GM21423 (cell line): ENCODE measurements at regions not wholly inside any gene's neighbourhood (a gene's known extent, or its start where the extent isn't known, plus 50 kb on each side); places are given as distances from the start of the nearest gene placed in this dataset.
"Not testable (repeated sequence)": the region's sequence is repeated elsewhere in the genome, so short reads cannot be mapped to it uniquely, and the experiment has no call there.

ENCODE experiments used
- ATAC-seq: cut with Tn5 transposase; IDR thresholded peaks from one replicate; pipeline ENCODE4 v1.9.1; 2021; ENCODE audit warnings: mild to moderate bottlenecking, moderate library complexity; ENCODE audit not compliant: unreplicated experiment

DNA sequence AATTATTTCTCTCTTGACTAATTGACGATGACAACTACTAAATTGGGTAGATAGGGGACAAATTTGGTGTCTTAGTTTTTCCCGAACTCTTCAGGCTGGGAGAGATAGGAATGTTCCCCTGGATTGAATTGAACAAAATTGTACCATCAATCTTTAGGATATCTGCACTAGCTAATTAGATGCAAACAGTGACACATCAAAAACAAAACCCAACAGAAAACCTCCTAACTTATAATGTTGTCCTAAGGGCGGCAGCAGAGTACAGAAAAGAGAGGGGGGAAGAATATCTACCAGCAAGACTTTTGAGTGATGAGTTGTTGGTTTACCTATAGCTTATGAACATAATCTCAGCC lies 342.9 kb downstream of the INSIG2 start:
- ATAC-seq, result no peak

DNA sequence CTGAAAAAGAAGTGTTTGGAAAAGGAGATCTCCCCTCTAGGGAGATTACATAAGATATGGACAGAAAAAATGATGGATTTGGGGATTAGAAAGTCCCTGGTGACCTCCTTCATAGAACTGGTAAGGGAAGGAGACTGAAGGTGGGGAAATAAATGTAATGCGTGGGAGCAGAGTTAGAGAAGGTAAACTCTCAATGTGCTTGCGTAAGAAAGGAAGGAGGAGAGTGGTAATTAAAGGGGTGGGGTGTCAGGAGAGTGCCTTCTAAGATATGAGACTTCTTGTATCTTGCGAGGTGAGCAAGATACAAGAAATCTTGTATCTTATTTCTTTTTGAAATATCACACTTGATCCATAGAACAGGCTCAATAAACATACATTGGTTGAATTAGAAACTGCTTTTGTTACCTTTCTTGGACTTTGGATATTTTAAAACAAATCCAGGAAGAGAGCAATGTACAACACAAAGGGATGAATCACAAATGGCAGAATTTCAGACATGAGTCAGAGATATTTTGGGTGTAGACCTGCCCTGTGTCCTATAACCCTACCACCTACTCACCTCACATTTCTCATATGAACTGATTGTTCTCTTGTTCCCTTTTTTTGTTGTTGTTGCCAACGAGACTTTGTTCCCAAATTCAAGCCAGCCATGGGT lies 342.4 kb downstream of the INSIG2 start:
- no peak for ATAC-seq

DNA sequence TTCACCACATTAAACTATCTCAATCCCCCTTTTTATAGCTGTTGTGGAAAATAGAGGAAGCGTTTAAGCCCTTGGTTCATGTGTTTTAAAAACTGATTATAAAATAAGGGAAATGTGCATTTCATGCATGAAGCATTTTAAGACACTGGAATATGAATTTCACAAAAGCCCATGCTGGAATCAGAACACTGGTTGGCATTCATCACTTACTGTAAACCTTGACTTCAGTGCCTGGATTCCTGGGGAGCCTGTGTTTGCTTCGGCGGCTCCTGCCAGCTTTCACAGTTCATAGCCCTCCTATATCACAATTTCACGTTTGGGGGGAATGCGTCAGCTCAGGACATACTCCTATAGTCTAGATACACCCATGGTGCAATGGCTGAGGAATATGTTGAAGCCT lies 336.9 kb downstream of the INSIG2 start:
- ATAC-seq, result no peak

DNA sequence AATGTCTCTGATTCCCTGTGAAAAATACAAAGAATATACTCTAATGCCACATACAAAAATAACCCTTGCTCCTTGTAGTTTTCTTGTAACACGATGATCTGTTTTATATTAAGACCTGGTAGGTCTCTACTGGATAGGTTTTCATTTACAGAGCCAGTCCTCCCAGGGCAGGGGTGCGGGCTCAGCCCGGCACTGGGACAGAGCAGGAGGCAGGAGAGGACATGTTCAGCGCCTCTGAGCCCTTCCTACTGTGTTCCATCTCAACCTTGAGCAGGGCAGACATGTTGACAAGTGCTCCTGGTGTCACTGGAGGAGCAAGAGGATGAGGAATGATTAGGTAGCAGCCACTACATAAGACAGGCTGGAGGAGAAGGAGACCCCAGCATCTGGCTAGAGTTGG lies 335.5 kb downstream of the INSIG2 start:
- ATAC-seq, result no peak

DNA sequence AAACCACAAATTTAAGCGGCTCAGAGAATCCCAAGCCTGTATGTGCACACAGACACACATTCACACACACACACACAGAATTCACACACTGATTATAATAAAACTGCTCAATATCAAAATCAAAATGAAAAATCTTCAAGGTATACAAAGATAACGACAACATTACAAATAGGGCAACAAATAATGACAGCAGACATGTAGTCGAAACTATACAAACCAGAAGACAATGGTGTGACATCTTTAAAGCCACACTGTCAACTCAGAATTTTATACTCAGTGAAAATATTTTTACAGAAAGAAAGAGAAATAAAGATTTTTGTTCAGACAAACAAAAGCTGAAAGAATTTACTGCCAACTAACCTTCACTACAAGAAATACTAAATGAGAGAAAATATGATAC lies 333.4 kb downstream of the INSIG2 start:
- no peak for ATAC-seq

DNA sequence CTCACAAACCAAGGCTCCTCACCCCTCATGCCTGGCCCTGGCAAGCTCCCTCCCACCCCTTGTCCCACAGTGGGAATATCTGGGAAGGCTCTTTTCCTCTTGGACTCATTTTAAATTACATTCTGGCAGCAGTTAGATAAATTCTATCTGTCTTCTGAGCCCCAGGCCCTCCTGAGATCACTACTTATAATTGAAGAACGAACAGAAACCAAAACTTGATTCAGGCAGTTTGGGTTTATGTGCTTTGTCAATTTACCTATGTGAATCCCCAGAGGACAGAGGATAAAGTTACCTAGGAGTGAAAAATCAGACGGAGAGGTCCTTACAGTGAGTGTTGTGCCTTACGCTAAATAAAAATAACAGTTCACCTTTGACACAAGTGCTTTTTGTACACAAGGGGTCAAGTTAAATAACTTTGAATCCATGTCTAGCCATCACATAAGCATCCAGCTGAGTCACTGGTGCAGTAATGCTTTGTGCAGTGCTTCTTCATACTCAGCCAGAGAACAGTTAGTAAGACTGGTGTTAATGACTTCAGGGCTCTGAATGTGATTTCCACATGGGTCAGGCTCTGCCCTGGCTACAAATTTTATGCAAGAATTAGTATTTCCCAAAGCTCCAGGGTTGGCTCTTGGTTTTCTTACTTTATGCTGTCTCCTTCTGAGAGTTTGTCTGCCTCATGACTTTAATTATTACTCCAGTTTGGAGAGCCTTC lies 329.3 kb downstream of the INSIG2 start:
- ATAC-seq, result no peak

DNA sequence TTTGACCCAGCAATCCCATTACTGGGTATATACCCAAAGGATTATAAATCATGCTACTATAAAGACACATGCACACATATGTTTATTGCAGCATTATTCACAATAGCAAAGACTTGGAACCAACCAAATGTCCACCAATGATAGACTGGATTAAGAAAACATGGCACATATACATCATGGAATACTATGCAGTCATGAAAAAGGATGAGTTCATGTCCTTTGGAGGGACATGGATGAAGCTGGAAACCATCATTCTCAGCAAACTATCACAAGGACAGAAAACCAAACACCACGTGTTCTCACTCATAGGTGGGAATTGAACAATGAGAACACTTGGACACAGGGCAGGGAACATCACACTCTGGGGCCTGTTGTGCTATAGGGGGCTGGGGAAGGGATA lies 326.9 kb downstream of the INSIG2 start:
- not testable (repeated sequence) for ATAC-seq

DNA sequence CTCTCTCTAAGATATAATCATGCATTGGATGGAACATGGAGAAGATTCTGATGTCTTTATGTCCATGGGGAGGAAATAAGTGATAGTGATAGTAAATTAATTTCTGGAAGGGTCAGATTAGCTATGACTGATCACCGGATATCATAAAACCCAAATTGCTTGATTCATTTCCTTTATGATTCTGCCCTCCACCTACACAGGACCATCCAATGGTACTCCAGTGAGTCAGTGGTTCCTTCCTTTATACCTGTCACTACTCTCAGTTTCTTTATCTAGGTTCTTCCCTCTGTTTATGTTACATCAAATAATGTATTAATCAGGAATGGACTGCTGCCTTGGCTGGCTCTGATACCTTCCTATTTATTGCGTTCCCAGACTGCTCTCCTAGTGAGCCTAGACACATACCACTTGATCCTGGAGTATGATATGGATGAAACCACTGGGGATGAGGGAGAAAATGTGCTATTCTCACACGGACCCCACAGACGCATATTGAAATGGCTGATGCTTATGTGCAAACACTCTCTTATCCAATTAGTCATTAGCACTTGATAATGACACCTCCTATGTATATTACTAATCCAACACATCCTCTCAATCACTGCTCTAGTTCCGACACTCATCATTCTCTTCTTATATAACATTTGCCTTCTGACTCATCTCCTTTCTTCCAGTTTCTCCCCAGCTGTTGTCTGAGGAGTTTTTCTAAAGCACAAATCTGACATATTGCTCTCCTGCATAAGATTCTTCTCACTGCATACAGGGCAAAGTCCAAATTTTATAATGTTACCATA lies 315.6 kb downstream of the INSIG2 start:
- no peak for ATAC-seq

DNA sequence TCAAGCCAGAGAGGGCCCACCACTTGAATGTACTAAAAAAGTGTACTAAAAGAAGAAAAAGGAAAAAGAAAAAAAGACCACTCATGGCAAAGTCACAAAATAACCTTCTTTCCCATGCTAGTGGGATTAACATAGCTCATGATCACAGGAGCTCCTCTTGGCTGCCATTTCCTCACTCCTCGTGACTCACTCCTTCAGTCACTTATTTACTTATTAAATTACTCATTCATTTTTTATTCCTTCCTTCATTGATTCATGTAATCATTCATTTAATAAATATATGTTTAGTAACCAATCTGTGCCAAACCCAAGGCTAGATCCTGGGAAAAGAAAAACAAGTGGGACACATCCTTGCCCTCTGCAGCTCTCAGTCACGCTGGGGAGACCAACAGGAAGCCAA lies 300.5 kb downstream of the INSIG2 start:
- ATAC-seq, result no peak

DNA sequence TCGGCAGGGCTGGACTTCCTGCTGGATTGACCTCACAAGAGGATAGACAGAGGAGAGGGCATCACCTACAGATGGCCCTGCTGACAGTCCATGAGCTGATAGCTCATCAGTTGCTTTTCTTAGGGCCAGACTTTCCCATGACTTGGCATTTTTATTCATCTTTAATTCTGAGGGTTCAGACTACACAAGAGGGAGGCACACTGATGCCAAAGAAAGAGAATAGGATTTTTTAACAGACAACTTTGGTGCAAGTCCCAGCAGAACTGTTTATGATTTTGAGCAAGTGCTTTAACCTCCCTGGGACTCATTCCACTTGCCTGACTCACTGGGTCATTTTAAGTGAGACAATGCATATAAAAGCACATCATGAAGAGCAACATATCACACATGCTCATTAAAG lies 299.2 kb downstream of the INSIG2 start:
- ATAC-seq, result no peak

DNA sequence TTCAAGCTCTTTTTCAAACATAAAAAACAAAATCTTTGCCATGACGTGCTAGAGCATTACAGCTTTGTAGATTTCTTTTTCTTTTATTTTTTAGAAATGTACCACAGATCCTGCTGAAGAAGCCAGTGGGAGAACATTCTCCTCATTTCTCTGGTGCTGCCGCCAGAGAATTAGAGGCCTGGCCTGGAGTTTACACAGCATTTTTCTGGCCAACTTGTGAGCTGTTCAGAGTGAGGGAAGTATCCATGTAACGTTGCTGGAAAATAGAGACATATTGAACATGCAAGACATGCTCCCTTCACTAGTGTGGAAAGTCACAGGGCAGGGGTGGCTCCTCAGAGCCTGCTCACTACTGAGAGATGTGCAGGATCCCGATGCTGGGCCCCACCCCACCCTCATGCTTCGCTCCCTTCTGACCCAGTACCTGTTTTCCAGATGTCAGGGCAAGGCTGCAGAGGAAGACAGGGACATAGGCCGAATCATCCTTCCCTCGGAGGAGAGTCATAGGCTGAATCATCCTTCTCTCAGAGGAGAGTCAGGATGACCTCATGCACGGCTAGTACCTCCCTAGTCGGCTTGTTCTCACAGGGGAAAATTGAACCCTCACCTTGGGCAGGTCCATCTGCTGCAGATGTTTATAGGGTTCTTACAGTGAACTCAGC lies 298.5 kb downstream of the INSIG2 start:
- ATAC-seq, result no peak

DNA sequence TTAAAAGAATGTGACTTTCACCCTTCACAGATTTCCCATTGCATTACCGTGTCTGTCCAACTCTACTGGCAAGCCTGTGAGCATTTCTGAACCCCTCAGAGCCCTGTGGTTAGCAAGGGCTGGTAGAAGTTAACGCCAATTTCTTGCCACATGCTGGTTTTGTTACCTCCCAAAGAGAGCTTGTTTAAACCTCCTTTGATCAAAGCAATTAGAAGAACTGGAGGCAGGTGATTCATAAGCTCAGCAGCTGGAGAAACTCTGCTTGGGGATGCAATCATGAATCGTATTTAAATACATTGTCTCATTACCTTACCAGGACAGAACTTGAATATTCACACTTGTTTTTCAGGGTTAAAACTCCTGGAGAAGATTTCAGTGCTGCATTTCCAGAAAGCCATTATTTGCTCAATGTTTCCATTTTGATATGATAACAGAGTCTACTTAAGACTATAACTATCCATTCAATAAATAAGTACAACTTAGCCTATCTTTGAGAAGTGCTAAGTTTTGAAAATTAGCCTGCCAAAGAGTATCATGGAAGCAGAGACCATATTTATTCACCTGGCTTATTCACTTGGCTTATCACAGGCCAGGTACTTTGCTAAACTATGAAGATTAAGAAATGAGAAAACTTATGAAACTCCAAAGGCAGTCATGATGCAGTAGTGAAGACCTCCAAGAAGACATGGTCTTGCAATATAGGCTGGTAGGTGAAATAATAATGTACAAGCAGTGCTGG lies 292.8 kb downstream of the INSIG2 start:
- ATAC-seq, result no peak

DNA sequence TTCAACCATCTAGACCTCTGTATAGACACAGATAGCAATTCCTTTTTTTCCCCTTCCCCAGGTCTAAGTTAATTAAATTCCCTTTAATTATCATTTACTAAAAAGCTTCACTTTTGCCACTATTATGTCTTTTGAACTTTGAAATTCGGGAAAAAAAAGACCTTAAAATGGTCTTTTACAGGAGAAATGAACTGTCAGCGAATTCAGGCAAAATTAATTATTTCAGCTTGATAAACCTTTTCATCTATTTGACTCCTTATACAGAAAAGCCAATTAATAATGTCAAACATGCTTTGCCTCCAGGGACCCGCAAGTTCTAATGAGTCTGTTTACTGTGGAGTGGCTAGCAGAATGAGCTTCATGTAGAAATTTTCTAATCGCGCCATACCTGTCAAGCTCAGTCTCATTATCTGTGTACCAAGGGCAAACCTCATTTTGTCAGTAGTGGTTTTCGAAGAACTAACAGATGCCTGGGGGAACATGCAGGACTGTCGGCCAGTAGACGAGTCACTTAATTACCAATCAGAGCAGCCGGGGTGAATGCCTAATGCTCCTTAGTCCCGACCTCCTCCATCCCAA lies 287.7 kb downstream of the INSIG2 start:
- no peak for ATAC-seq

DNA sequence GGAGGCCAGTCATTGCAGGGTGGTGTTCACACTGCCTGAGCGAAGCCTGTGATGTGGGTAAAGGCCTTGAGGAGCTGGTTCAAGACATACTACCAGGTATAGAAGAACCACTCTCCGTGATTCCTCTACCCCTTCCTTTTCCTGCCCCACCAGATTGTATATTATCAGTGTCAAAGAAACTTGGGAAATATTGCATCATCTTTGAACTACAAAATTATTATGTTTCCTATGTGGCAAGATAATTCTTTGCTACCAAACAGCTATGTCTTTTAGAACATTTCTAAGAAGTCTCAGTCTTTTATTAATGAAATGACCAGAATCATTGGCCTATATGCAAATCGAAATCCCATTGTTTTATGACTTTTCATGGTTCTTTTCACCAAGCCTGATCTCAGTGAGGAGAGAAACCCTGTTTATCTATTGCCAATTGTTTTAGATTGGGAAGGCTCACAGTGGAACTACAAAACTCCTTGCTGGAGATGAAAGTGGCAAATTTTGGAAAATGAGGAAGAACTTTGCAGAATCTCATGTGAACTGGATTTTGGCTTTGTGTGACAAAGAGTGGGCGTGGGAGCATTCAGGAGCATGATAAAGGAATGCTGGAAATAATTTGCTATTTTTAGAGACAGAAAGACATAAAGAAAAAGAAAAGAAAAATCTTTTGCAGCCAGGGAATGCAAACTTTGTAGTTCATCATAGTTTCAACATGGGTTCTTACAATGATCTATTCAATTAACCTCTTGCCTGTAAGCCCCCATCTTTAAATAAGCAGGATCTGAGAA lies 286.9 kb downstream of the INSIG2 start:
- no peak for ATAC-seq

DNA sequence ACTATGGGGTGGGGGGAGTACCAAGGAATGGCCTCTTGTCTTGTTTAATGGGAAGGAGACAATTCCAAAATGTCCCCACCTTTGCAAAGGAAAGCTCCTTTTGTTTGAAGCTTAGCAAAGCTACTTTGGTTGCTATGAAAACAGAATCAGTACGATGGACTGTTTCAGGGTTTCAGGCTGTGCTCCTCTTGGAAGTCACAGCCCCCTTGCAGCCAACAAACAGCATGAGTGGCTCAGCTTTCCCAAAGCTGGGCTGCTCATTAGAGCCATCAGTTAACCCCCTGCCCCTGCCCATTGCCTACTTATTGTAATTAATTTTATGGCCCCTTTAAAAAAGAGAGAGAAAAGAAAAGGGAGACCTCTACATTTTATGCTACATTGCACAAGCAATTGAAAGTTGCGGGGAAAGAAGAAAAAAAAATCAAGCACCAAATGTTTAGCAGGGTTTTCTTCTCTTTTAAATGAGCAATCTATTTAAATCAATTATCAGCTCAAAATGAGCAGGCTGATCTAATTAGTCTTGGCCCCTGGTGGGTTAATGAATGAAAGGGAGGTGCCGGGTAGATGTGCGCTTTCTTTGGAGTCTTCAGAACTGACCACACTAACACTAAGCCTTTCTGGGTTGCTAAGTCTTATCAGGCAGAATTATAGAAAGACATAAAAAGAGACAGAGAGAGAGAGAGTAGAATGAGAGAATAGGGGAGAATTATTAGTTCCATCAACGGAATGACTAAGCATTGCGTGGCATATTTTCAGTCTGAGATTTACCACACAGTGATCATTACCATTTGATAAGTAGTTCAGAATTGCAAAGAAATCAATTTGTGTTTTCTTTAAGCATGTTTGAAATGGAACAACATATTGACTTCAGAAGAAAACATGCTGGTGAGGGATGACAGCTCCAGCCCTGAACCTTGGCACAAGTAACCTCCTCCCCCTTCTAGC lies 284.9 kb downstream of the INSIG2 start:
- ATAC-seq, result no peak

DNA sequence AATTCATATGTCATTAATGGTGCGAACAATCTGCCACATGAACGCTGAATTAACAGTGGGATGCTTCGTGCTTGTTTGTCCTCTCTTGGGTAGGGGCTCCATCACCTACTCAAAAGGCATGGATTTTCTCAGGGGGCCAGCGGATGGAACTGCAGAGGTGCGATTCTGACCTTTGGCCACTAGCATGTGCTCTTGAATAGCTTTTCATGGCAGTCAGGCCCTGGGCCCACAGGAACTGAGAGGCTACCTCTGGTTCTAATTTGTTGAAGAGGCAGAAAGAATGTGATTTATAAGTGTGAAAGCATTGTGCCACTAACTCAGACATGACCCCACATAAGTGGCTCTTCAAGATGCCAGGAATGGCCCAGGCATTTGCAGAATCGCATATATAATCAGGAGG lies 283.2 kb downstream of the INSIG2 start:
- peak; percentile 60 for ATAC-seq

DNA sequence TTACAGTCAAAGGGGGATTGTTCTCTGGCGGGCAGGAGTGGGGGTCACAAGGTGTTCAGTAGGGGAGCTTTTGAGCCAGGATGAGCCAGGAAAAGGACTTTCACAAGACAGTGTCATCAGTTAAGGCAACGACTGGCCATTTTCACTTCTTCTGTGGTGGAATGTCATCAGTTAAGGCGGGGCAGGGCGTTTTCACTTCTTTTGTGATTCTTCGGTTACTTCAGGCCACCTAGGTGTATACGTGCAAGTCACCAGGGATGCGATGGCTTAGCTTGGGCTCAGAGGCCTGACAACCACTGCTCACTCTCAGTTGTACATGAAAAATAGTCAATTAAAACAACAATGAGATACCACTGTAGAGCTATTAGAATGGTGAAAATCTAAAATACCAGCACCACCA lies 281.2 kb downstream of the INSIG2 start:
- ATAC-seq, result not testable (repeated sequence)

DNA sequence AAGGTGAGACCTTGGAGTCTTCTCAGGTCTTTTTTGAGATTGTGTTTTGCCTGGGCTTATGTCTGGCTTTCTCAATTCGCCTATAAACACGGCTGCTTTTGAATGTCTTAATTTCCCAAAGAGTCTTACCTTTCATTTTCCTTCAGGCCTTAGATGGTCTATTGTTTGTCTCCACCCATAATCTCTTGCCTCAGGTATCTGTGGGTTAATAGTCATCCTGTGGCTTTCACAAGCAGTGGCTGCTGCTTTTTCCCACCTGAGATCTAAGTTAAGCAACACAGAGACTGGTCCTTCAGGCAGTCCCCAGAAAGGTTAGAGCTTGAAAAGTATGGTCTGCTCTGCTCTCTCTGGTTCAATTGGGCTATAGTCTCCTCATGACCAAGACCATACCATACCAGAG lies 275.3 kb downstream of the INSIG2 start:
- no peak for ATAC-seq

DNA sequence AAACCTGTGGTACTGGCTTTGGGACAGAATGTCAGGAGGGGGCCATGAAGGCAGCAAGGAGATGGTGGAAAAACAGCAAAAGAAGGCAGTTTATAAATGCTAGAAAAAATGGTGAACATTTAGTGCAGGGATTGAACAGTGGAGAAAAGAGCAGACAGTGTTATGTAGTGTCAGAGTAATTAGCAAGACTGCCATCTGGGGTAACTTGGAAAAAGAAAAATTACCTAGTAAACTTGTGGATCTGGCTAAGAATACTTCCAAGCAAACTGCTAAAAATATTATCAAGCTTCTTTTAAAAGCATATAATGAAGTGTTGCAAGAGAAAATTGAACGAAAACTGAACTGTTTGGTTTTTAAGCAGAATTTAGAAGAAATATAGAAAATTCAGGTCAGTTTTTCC lies 267.8 kb downstream of the INSIG2 start:
- no peak for ATAC-seq
